ENCODE measurements at regions not wholly inside any gene's neighbourhood (a gene's known extent, or its start where the extent isn't known, plus 50 kb on each side); places are given as distances from the start of the nearest gene placed in this dataset.

- no peak for TF ChIP-seq POLR2AphosphoS5 (IDR thresholded peaks at IDR 0.05)
- TF ChIP-seq CTCF (IDR thresholded peaks at IDR 0.05): no peak
- no peak for TF ChIP-seq POLR2A (IDR thresholded peaks at IDR 0.05)
These were observed 654.0 kb upstream of the NR2F2 start for GRCh38 chr15:95676500-95676899.

All from suprapubic skin (tissue), 4 donors.